Osteocyte (in vitro differentiated cells): ENCODE measurements at regions not wholly inside any gene's neighbourhood (a gene's known extent, or its start where the extent isn't known, plus 50 kb on each side); places are given as distances from the start of the nearest gene placed in this dataset.

Experiments
- DNase-seq: peaks from one replicate; pipeline ENCODE4 v3.0.0; 2021; ENCODE audit warnings: mixed read lengths; ENCODE audit not compliant: unreplicated experiment; ENCODE audit errors: extremely low spot score
- H3K27ac Mint-ChIP-seq: one replicate; pipeline ENCODE4 v1.8.0; 2021; ENCODE audit warnings: mild to moderate bottlenecking, mixed read lengths; ENCODE audit not compliant: unreplicated experiment
- H3K27me3 Mint-ChIP-seq: one replicate; pipeline ENCODE4 v1.8.0; 2021; ENCODE audit warnings: mixed read lengths; ENCODE audit not compliant: unreplicated experiment
- H3K36me3 Mint-ChIP-seq: one replicate; pipeline ENCODE4 v1.8.0; 2021; ENCODE audit warnings: mixed read lengths; ENCODE audit not compliant: unreplicated experiment
- H3K4me1 Mint-ChIP-seq: one replicate; pipeline ENCODE4 v1.8.0; 2021; ENCODE audit warnings: mixed read lengths; ENCODE audit not compliant: unreplicated experiment
- H3K4me3 Mint-ChIP-seq: one replicate; pipeline ENCODE4 v1.8.0; 2021; ENCODE audit warnings: mild to moderate bottlenecking, moderate library complexity, mixed read lengths; ENCODE audit not compliant: unreplicated experiment
- H3K9me3 Mint-ChIP-seq: one replicate; pipeline ENCODE4 v1.8.0; 2021; ENCODE audit warnings: mixed read lengths; ENCODE audit not compliant: unreplicated experiment
- CTCF ChIP-seq: fragments of 200-600 bp; sonication (generic); IDR thresholded peaks from 2 replicates; pipeline ENCODE4 v1.5.0; 2021; ENCODE audit warnings: antibody characterized with exemption, mild to moderate bottlenecking, moderate library complexity

GRCh38 chr5:75002271-75002670, 50.1 kb downstream of the GCNT4 start:
- H3K4me1 Mint-ChIP-seq: peaks cover 5% of the 10 kb centered on the region
- DNase-seq: no peak
- peaks cover 13% of the 10 kb centered on the region for H3K9me3 Mint-ChIP-seq
- no peaks in the 10 kb centered on the region for H3K27me3 Mint-ChIP-seq
- no peak overlapping the region for H3K27ac Mint-ChIP-seq
- no peaks in the 10 kb centered on the region for H3K36me3 Mint-ChIP-seq
- H3K4me3 Mint-ChIP-seq: no peak overlapping the region
- no peak for TF ChIP-seq CTCF

GRCh38 chr5:74995926-74996325, 56.4 kb downstream of the GCNT4 start:
- no peak for TF ChIP-seq CTCF
- no peak overlapping the region for H3K27ac Mint-ChIP-seq
- no peaks in the 10 kb centered on the region for H3K4me1 Mint-ChIP-seq
- no peak overlapping the region for H3K4me3 Mint-ChIP-seq
- no peaks in the 10 kb centered on the region for H3K27me3 Mint-ChIP-seq
- DNase-seq: no peak
- H3K9me3 Mint-ChIP-seq: peaks cover 5% of the 10 kb centered on the region
- H3K36me3 Mint-ChIP-seq: no peaks in the 10 kb centered on the region

DNA sequence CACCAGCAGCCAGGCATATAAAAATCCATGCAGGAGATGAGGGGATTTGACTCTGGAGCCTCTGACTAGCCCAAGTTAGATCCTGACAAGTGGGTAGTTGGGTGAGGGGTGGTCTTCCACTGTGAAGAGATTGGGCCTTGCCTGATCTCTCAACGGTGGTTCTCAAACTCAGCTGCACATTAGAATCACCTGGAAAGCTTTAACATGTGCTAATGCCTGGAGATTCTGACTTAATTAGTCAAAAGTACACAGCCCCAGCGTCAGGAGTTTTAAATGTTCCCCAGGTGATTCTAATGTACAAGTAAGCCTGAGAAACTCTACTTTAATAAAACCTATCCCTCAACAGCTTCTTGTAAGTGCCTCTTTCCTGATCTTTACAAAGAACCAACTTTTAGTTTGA, 57.5 kb downstream of the GCNT4 start:
- Mint-ChIP-seq H3K27ac (no peak overlapping the region), H3K9me3 (peaks cover 5% of the 10 kb centered on the region), H3K4me1 (no peaks in the 10 kb centered on the region), H3K27me3 (no peaks in the 10 kb centered on the region), H3K4me3 (no peak overlapping the region), H3K36me3 (no peaks in the 10 kb centered on the region)
- DNase-seq: no peak
- no peak for TF ChIP-seq CTCF

DNA sequence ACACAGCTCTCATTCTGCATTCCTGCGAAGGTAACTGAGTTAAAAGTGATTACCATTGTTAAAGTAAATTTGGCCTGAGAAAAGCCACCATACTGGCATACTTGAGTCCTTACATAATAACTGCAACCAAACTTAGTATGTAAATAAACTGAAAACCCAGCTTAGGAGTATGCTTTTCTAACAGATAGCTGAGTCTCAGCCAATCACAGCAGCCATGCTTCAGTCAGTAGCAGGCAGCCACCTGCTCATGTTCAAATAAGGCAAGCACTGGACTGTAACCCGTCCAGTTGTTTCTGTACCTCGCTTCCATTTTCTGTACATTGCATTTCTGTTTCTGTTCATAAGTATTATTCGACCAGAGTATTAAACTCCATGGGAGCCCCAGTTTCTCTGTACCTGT, 58.6 kb downstream of the GCNT4 start:
- H3K36me3 Mint-ChIP-seq: no peaks in the 10 kb centered on the region
- TF ChIP-seq CTCF: no peak
- no peaks in the 10 kb centered on the region for H3K4me1 Mint-ChIP-seq
- no peak overlapping the region for H3K27ac Mint-ChIP-seq
- no peak overlapping the region for H3K4me3 Mint-ChIP-seq
- no peaks in the 10 kb centered on the region for H3K27me3 Mint-ChIP-seq
- H3K9me3 Mint-ChIP-seq: peaks cover 5% of the 10 kb centered on the region
- no peak for DNase-seq

GRCh38 chr5:74992791-74993190, 59.6 kb downstream of the GCNT4 start:
- TF ChIP-seq CTCF: no peak
- H3K27ac Mint-ChIP-seq: no peak overlapping the region
- H3K36me3 Mint-ChIP-seq: no peaks in the 10 kb centered on the region
- H3K9me3 Mint-ChIP-seq: peaks cover 6% of the 10 kb centered on the region
- no peak for DNase-seq
- no peaks in the 10 kb centered on the region for H3K4me1 Mint-ChIP-seq
- no peak overlapping the region for H3K4me3 Mint-ChIP-seq
- no peaks in the 10 kb centered on the region for H3K27me3 Mint-ChIP-seq
